ENCODE measurements at regions not wholly inside any gene's neighbourhood (a gene's known extent, or its start where the extent isn't known, plus 50 kb on each side); places are given as distances from the start of the nearest gene placed in this dataset.

DNA sequence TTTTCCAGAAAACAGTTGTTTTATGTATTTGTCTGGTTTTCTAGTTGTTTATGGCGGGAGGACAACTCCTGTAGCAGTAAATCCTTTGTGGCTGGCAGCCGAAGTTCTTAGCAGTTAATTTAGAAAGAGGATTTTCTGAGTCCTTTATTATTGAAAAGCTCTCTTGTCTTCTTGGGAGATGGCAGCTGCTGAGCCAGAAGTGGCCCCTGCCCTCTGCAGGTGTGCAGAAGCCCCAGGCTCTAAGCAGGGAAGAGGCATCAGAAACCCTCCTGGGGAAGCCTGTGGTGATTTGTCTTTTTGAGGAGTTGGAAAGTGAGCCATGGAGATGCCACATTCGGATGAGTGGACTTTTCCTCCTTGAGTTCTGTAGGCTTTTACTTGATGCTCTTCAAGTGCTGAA lies 106.3 kb downstream of the GLRX3 start:
- intact Hi-C loops (cut with DNase I; ENCODE audit: low total_unique reads) (no loop called here), in situ Hi-C loops (cut with MboI; ENCODE audit: low sequenced_read_pairs in 4 of 4) (no loop called here)
- Histone ChIP-seq H3K4me3 (no peak overlapping the region), H3K9me3 (no peaks in the 10 kb centered on the region), H3K27me3 (no peaks in the 10 kb centered on the region), H3K27ac (no peak overlapping the region), H3K4me1 (no peaks in the 10 kb centered on the region), H3K36me3 (no peaks in the 10 kb centered on the region)
- TF ChIP-seq POLR2A (IDR thresholded peaks at IDR 0.05) = no peak
- TF ChIP-seq, protein P1, sequence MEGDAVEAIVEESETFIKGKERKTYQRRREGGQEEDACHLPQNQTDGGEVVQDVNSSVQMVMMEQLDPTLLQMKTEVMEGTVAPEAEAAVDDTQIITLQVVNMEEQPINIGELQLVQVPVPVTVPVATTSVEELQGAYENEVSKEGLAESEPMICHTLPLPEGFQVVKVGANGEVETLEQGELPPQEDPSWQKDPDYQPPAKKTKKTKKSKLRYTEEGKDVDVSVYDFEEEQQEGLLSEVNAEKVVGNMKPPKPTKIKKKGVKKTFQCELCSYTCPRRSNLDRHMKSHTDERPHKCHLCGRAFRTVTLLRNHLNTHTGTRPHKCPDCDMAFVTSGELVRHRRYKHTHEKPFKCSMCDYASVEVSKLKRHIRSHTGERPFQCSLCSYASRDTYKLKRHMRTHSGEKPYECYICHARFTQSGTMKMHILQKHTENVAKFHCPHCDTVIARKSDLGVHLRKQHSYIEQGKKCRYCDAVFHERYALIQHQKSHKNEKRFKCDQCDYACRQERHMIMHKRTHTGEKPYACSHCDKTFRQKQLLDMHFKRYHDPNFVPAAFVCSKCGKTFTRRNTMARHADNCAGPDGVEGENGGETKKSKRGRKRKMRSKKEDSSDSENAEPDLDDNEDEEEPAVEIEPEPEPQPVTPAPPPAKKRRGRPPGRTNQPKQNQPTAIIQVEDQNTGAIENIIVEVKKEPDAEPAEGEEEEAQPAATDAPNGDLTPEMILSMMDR (IDR thresholded peaks at IDR 0.05 in 4 of 5, conservative IDR thresholded peaks at IDR 0.05 in 1 of 5) = no peak
- DNase-seq (no peak), ATAC-seq (no peak)

DNA sequence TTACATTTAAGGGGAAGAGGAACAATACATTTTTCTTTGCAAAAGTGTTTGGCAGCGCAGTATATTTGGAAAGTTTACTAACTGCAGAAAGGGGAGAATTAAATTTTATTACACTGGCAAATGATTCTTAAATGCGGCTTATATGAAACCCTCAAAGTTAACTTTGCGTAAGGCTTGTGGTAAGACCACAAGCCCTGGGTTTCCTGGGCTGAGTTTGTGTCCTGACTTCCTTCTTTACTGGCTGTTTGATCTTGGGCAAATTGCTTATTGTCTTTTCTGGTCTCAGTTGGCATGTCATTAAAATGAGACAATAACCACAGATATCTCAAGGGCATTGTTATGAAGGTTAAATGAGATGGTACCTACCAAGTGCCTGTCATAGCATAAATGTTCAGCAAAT lies 106.8 kb downstream of the GLRX3 start:
- no peak overlapping the region for H3K4me3 ChIP-seq
- intact Hi-C loops (cut with DNase I; ENCODE audit: low total_unique reads) = no loop called here

GRCh38 chr10:130244031-130244927 lies 108.1 kb downstream of the GLRX3 start:
- in situ Hi-C loops (cut with MboI; ENCODE audit: low sequenced_read_pairs in 4 of 4) (no loop called here), intact Hi-C loops (cut with DNase I; ENCODE audit: low total_unique reads) (no loop called here)
- H3K36me3 ChIP-seq = no peaks in the 10 kb centered on the region
- H3K9me3 ChIP-seq = no peaks in the 10 kb centered on the region
- H3K4me3 ChIP-seq = no peak overlapping the region
- no peaks in the 10 kb centered on the region for H3K4me1 ChIP-seq
- no peak for ATAC-seq
- TF ChIP-seq, protein P1 (IDR thresholded peaks at IDR 0.05 in 4 of 5, conservative IDR thresholded peaks at IDR 0.05 in 1 of 5) = no peak
- no peak for TF ChIP-seq POLR2A (IDR thresholded peaks at IDR 0.05)
- DNase-seq = no peak
- H3K27me3 ChIP-seq = no peaks in the 10 kb centered on the region
- no peak overlapping the region for H3K27ac ChIP-seq

More for the DNA sequence above, 106.8 kb downstream of the GLRX3 start:
- ATAC-seq (no peak), DNase-seq (no peak)
- Histone ChIP-seq H3K27ac (no peak overlapping the region), H3K27me3 (no peaks in the 10 kb centered on the region), H3K4me1 (no peaks in the 10 kb centered on the region), H3K9me3 (no peaks in the 10 kb centered on the region), H3K36me3 (no peaks in the 10 kb centered on the region)
- TF ChIP-seq POLR2A (IDR thresholded peaks at IDR 0.05) = no peak
- TF ChIP-seq, protein P1 (IDR thresholded peaks at IDR 0.05 in 4 of 5, conservative IDR thresholded peaks at IDR 0.05 in 1 of 5) = no peak
- in situ Hi-C loops (cut with MboI; ENCODE audit: low sequenced_read_pairs in 4 of 4) = no loop called here

- intact Hi-C loops (cut with DNase I; ENCODE audit: low total_unique reads) = no loop called here
- no peak for ATAC-seq
- Histone ChIP-seq H3K4me1 (no peaks in the 10 kb centered on the region), H3K36me3 (no peaks in the 10 kb centered on the region), H3K4me3 (no peak overlapping the region), H3K9me3 (no peaks in the 10 kb centered on the region), H3K27me3 (no peaks in the 10 kb centered on the region), H3K27ac (no peak overlapping the region)
- in situ Hi-C loops (cut with MboI; ENCODE audit: low sequenced_read_pairs in 4 of 4) = no loop called here
- TF ChIP-seq, protein P1 (IDR thresholded peaks at IDR 0.05 in 4 of 5, conservative IDR thresholded peaks at IDR 0.05 in 1 of 5) = no peak
- TF ChIP-seq POLR2A (IDR thresholded peaks at IDR 0.05) = no peak
- DNase-seq = no peak
Observed at GRCh38 chr10:130244928-130245495, 108.8 kb downstream of the GLRX3 start.
